HG02973 (cell line): ENCODE measurements at regions not wholly inside any gene's neighbourhood (a gene's known extent, or its start where the extent isn't known, plus 50 kb on each side); places are given as distances from the start of the nearest gene placed in this dataset.

Experiments
- ATAC-seq: cut with Tn5 transposase; IDR thresholded peaks from one replicate; pipeline ENCODE4 v1.9.1; 2021; ENCODE audit warnings: moderate library complexity; ENCODE audit not compliant: unreplicated experiment

GRCh38 chr3:189103208-189103607 lies 68.6 kb upstream of the TPRG1 start:
- ATAC-seq = no peak

- no peak for ATAC-seq
These were observed 63.7 kb upstream of the TPRG1 start for GRCh38 chr3:189108067-189108466.

- no peak for ATAC-seq
These were observed 63.0 kb upstream of the TPRG1 start for GRCh38 chr3:189108735-189109134.

GRCh38 chr3:189109145-189109544 lies 62.6 kb upstream of the TPRG1 start:
- no peak for ATAC-seq

GRCh38 chr3:189117087-189117486 lies 54.7 kb upstream of the TPRG1 start:
- no peak for ATAC-seq

GRCh38 chr3:189118896-189119295 lies 52.9 kb upstream of the TPRG1 start:
- no peak for ATAC-seq

GRCh38 chr3:189119950-189120349 lies 51.8 kb upstream of the TPRG1 start:
- ATAC-seq = no peak

- no peak for ATAC-seq
These were observed 50.7 kb upstream of the TPRG1 start for GRCh38 chr3:189121092-189121491.
